ENCODE measurements at regions not wholly inside any gene's neighbourhood (a gene's known extent, or its start where the extent isn't known, plus 50 kb on each side); places are given as distances from the start of the nearest gene placed in this dataset.

DNA sequence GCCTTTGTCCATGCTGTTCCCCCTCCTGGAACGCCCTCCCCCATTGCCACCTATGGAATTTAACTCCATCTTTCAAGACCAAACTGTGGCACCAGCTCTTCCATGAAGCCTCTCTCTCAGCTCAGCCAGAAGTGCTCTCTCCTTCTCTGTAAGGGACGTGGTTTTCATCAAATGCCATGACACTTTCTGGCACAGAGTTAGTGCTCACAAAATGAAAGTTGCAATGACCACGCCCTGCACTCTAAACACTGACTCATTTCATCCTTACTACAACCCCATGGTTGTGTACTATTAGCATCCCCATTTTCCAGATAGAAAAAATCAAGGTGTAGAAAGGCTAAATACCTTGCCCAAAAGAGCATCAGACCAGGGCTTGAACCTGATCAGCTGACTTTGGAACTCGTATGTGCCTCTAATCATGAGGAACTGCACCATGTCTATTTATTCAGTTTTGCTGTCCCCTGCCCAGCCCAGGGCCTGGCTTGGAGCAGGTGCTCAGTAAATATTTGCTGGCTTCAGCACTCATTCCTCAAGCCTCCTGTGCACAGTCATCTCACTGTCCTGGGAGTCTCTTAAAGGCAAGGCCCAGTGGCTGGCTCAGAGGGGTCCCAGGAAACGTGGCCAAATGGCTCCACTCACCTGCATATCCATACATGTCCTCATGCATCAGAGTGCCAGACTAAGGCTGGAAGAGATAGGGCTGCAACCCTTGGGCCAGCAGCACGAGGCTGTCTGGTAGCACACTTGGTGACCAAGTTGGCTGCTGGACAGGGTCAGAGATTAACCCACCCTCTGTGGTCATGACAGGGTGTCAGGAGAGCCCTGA lies 77.9 kb downstream of the MRPL14 start:
- Histone ChIP-seq H3K4me1 (ENCODE audit: control insufficient read depth, insufficient read depth, low read length) (peaks cover 10% of the 10 kb centered on the region; the same call in 1 of the 2 replicates), H3K27ac (ENCODE audit: low read depth, low read length) (no peak overlapping the region), H3K9ac (ENCODE audit: low read depth, low read length) (no peak overlapping the region), H3K27me3 (ENCODE audit: control insufficient read depth, insufficient read depth, low read length) (no peaks in the 10 kb centered on the region), H3K9me3 (ENCODE audit: control insufficient read depth, insufficient read depth, low read length) (no peaks in the 10 kb centered on the region), H3K36me3 (ENCODE audit: control insufficient read depth, insufficient read depth, low read length) (no peaks in the 10 kb centered on the region), H3K4me3 (ENCODE audit: low read depth, low read length) (no peak overlapping the region)

DNA sequence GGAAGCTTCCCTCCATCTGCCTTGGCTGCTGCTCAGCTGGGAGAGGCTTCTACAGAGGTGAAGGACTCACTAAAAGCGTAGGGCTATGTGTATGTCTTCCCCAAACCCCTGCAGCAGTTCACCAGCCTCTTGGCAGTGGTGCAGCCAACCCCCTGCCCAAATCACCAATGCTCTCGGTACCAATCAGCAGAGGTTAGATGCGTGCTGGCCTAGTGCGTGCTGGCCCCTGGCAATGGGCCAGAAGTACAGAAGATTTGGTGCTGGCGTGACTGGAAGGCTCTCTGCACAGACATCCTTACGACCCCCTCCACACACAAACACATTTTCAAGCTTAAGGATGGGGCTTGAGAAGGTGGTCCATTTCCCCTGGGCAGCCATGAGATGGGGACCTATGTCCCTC lies 79.0 kb downstream of the MRPL14 start:
- no peak overlapping the region for H3K9ac ChIP-seq (ENCODE audit: low read depth, low read length)
- H3K4me1 ChIP-seq (ENCODE audit: control insufficient read depth, insufficient read depth, low read length), result peaks cover 15% of the 10 kb centered on the region; the same call in 1 of the 2 replicates
- no peaks in the 10 kb centered on the region for H3K27me3 ChIP-seq (ENCODE audit: control insufficient read depth, insufficient read depth, low read length)
- H3K4me3 ChIP-seq (ENCODE audit: low read depth, low read length), result no peak overlapping the region
- no peak overlapping the region for H3K27ac ChIP-seq (ENCODE audit: low read depth, low read length)
- H3K9me3 ChIP-seq (ENCODE audit: control insufficient read depth, insufficient read depth, low read length), result no peaks in the 10 kb centered on the region
- H3K36me3 ChIP-seq (ENCODE audit: control insufficient read depth, insufficient read depth, low read length), result no peaks in the 10 kb centered on the region

DNA sequence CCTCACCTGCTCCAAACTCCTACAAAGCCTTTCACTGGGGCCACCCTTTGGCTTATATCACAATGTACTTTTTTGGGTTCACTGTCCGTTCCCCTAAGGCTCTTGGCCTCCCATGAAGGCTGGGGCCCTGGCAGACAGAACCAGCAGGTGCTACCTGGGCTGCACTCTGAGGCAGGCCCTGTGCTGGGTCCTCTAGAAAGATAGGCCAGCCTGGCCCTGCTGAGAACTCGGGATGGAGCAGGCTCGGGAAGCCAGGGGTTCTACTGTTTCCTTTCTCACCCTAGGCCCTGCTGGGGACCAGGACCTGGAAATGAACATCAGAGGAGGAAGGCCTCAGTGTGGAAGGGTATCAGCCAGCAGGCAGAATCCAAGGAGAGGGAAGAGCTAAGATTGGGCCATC lies 79.5 kb downstream of the MRPL14 start:
- no peak overlapping the region for H3K9ac ChIP-seq (ENCODE audit: low read depth, low read length)
- no peak overlapping the region for H3K27ac ChIP-seq (ENCODE audit: low read depth, low read length)
- H3K4me1 ChIP-seq (ENCODE audit: control insufficient read depth, insufficient read depth, low read length), result peaks cover 16% of the 10 kb centered on the region
- no peaks in the 10 kb centered on the region for H3K36me3 ChIP-seq (ENCODE audit: control insufficient read depth, insufficient read depth, low read length)
- no peak overlapping the region for H3K4me3 ChIP-seq (ENCODE audit: low read depth, low read length)
- no peaks in the 10 kb centered on the region for H3K27me3 ChIP-seq (ENCODE audit: control insufficient read depth, insufficient read depth, low read length)
- H3K9me3 ChIP-seq (ENCODE audit: control insufficient read depth, insufficient read depth, low read length), result no peaks in the 10 kb centered on the region

DNA sequence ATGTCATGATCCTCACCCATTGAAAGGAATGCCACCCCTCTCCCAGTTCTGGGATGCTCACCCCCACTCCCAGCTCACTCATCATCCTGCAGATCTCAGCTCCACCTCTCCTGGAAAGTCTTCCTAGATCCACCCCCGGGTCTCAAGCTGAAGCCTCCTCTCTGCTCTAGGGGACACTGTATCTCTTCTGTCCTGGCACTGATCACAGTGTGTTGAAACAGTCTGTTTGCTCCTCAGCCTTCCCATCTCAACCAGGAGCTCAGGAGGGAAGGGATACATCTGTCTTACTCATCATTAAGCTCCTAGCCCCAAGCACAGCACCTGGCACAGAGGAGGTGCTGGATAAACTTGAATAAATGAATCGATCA lies 80.1 kb downstream of the MRPL14 start:
- H3K4me1 ChIP-seq (ENCODE audit: control insufficient read depth, insufficient read depth, low read length), result peaks cover 12% of the 10 kb centered on the region
- no peaks in the 10 kb centered on the region for H3K27me3 ChIP-seq (ENCODE audit: control insufficient read depth, insufficient read depth, low read length)
- H3K9me3 ChIP-seq (ENCODE audit: control insufficient read depth, insufficient read depth, low read length), result no peaks in the 10 kb centered on the region
- no peak overlapping the region for H3K4me3 ChIP-seq (ENCODE audit: low read depth, low read length)
- no peak overlapping the region for H3K9ac ChIP-seq (ENCODE audit: low read depth, low read length)
- no peaks in the 10 kb centered on the region for H3K36me3 ChIP-seq (ENCODE audit: control insufficient read depth, insufficient read depth, low read length)
- H3K27ac ChIP-seq (ENCODE audit: low read depth, low read length), result no peak overlapping the region

DNA sequence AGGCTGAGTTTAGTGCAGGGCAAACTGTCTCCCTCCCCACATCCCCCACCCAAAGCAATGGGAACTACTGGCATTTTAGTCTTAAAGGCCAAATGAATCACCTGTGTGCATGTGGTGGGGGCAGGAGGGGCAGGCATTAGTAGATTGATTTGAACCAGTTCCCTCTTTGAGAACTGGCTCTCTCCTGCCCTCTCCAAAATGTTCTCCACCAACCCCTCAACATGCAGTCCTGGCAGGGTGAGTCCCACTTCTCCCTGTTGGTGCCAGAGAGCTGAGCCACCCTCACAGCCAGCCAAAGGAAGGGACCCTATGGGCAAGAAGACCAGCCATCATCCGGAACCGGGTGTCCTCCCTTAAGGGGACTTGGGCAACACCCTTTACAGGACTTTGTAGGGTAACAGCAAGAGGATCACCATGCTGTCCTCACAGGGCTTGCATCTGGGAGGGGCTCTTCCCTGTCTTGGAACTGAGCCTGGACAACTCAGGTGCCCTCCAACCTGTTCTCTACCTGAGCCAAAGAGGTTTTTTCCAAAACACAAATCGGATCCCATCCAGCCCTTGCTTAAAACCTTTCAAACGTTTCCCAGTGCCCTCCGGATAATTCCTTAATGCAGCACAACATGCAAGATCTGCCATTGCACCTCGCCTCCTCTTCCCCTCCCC lies 80.6 kb downstream of the MRPL14 start:
- Histone ChIP-seq H3K9ac (ENCODE audit: low read depth, low read length) (no peak overlapping the region), H3K4me3 (ENCODE audit: low read depth, low read length) (no peak overlapping the region), H3K9me3 (ENCODE audit: control insufficient read depth, insufficient read depth, low read length) (no peaks in the 10 kb centered on the region), H3K27ac (ENCODE audit: low read depth, low read length) (no peak overlapping the region), H3K4me1 (ENCODE audit: control insufficient read depth, insufficient read depth, low read length) (peaks cover 14% of the 10 kb centered on the region), H3K27me3 (ENCODE audit: control insufficient read depth, insufficient read depth, low read length) (no peaks in the 10 kb centered on the region), H3K36me3 (ENCODE audit: control insufficient read depth, insufficient read depth, low read length) (no peaks in the 10 kb centered on the region)

DNA sequence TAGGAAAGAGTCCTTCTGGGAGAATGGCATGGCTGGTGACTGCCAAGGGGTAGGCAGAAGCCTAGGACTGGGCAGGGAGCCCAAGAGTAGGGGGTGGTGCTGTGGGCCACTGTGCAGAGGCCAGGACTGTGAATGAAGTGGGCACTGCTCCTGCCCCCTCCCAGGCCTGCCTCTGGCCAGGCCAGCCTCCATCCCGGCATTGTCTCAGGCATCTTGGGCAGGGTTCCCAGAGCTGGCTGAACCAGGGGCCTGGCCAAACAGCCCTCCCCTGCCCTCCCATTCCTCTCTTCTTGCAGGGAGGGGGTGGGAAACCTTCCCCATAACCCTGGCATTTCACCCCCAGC lies 81.6 kb downstream of the MRPL14 start:
- no peak overlapping the region for H3K4me3 ChIP-seq (ENCODE audit: low read depth, low read length)
- no peaks in the 10 kb centered on the region for H3K27me3 ChIP-seq (ENCODE audit: control insufficient read depth, insufficient read depth, low read length)
- H3K36me3 ChIP-seq (ENCODE audit: control insufficient read depth, insufficient read depth, low read length), result no peaks in the 10 kb centered on the region
- H3K9ac ChIP-seq (ENCODE audit: low read depth, low read length), result no peak overlapping the region
- no peak overlapping the region for H3K27ac ChIP-seq (ENCODE audit: low read depth, low read length)
- H3K9me3 ChIP-seq (ENCODE audit: control insufficient read depth, insufficient read depth, low read length), result no peaks in the 10 kb centered on the region
- peaks cover 22% of the 10 kb centered on the region for H3K4me1 ChIP-seq (ENCODE audit: control insufficient read depth, insufficient read depth, low read length)

DNA sequence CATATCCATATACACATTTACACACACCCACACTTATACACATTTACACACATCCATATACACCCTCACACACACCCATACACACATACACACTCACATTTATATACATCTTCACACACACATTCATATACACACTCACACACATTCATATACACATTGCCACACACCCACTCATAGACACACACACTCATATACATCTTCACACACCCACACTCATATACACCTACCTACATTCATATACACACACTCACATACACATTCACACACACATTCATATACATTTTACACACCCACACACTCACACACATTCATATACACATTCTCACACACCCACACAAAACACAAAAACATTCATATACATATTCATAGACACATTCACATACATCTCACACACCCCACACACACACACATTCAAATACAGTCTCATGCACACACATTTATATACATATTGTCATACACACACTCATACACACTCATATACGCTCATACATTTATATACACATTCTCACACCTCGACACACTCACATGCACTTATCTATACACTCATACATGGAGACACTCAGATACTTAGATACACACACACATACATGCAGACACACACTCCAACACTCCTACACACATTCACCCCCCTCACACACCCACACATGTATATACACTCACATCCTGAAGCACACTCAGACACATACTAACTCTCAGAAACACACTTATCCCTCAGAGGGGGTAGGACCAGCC lies 82.1 kb downstream of the MRPL14 start:
- Histone ChIP-seq H3K9me3 (ENCODE audit: control insufficient read depth, insufficient read depth, low read length) (no peaks in the 10 kb centered on the region), H3K9ac (ENCODE audit: low read depth, low read length) (no peak overlapping the region), H3K4me1 (ENCODE audit: control insufficient read depth, insufficient read depth, low read length) (peaks cover 26% of the 10 kb centered on the region), H3K36me3 (ENCODE audit: control insufficient read depth, insufficient read depth, low read length) (no peaks in the 10 kb centered on the region), H3K27me3 (ENCODE audit: control insufficient read depth, insufficient read depth, low read length) (no peaks in the 10 kb centered on the region), H3K27ac (ENCODE audit: low read depth, low read length) (no peak overlapping the region), H3K4me3 (ENCODE audit: low read depth, low read length) (no peak overlapping the region)

DNA sequence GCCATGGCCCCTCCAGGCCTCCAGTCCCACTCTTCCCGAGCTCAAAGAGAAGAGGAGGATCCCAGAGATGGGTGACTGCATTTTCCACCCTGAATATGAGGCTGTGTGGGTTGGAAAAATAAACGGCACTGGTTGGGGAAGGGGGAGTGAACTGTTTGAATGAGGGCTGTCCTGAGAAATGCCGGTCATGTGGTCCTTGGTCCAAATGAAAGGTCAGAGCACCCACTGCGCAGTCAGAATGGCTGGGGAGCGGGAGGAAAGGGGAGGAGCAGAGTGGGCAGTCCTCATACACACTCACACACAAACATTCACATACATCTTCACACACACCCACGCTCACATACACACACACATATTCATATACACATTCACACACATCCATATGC lies 83.1 kb downstream of the MRPL14 start:
- Histone ChIP-seq H3K4me1 (ENCODE audit: control insufficient read depth, insufficient read depth, low read length) (peaks cover 26% of the 10 kb centered on the region), H3K27ac (ENCODE audit: low read depth, low read length) (peak overlapping the region; percentile 59), H3K9me3 (ENCODE audit: control insufficient read depth, insufficient read depth, low read length) (no peaks in the 10 kb centered on the region), H3K27me3 (ENCODE audit: control insufficient read depth, insufficient read depth, low read length) (no peaks in the 10 kb centered on the region), H3K9ac (ENCODE audit: low read depth, low read length) (no peak overlapping the region), H3K4me3 (ENCODE audit: low read depth, low read length) (no peak overlapping the region), H3K36me3 (ENCODE audit: control insufficient read depth, insufficient read depth, low read length) (no peaks in the 10 kb centered on the region)

DNA sequence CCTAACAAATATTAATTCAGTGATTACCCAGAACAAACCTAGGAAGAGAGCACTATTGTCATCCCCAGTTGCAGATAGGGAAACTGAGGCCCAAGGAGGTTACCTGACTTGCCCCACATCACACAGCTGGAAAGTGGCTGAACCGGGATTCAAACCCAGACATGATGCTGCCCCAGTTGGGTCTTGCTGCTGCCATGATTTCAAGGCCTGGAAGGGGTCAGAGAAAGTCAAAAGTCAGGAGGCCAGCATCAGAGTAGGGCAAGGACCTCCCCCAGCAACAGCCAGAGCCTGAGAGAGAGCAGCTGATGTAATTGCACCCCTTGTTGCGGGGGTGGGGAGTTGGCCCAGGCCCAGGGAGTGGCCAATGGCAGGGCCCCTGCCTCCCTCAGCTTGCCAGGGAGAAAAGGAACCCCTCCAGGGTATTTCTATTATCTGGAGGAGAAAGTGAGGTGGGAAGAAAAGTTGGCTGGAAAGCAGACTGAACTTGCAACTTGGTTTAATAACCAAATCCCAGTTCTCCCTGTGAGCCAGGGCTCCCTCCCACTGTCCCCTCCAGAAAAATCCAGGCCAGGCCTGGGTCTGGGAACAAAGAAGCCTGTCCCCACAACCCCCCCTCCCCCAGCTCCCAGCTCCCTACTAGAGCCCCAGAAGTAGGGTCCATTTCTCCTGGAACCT lies 83.6 kb downstream of the MRPL14 start:
- H3K27me3 ChIP-seq (ENCODE audit: control insufficient read depth, insufficient read depth, low read length), result no peaks in the 10 kb centered on the region
- peaks cover 26% of the 10 kb centered on the region for H3K4me1 ChIP-seq (ENCODE audit: control insufficient read depth, insufficient read depth, low read length)
- H3K9ac ChIP-seq (ENCODE audit: low read depth, low read length), result no peak overlapping the region
- H3K27ac ChIP-seq (ENCODE audit: low read depth, low read length), result peak overlapping the region; percentile 59
- no peak overlapping the region for H3K4me3 ChIP-seq (ENCODE audit: low read depth, low read length)
- no peaks in the 10 kb centered on the region for H3K9me3 ChIP-seq (ENCODE audit: control insufficient read depth, insufficient read depth, low read length)
- no peaks in the 10 kb centered on the region for H3K36me3 ChIP-seq (ENCODE audit: control insufficient read depth, insufficient read depth, low read length)

DNA sequence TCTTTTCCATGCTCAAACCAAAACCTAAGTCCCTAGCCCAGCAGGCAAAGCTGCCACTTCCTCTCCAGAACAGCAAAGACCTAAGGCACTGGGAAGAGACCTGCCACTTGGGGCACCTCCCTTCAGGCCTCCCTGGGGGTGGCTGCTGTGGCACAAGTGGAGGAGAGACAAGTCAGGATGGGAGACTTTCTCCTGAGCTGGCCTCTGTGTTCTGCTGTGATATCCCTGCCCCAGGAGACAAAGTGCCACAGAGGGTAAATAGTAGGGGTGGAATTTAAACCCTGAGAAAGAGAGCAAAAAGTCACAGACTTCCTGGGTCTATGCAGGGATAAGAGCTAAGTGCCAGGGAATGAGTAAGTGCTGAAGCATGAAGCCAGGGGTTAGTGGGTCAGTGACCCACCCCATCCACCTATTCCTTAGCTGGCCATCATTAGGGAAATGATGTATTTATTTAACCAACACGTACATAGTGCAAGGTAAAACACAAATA lies 84.2 kb downstream of the MRPL14 start:
- H3K9ac ChIP-seq (ENCODE audit: low read depth, low read length), result no peak overlapping the region
- no peaks in the 10 kb centered on the region for H3K36me3 ChIP-seq (ENCODE audit: control insufficient read depth, insufficient read depth, low read length)
- H3K27me3 ChIP-seq (ENCODE audit: control insufficient read depth, insufficient read depth, low read length), result no peaks in the 10 kb centered on the region
- H3K9me3 ChIP-seq (ENCODE audit: control insufficient read depth, insufficient read depth, low read length), result no peaks in the 10 kb centered on the region
- H3K4me3 ChIP-seq (ENCODE audit: low read depth, low read length), result no peak overlapping the region
- peaks cover 26% of the 10 kb centered on the region for H3K4me1 ChIP-seq (ENCODE audit: control insufficient read depth, insufficient read depth, low read length)
- H3K27ac ChIP-seq (ENCODE audit: low read depth, low read length), result peak overlapping the region; percentile 59

Measured in HUES48 (cell line).